GM21825 (cell line): ENCODE measurements at regions not wholly inside any gene's neighbourhood (a gene's known extent, or its start where the extent isn't known, plus 50 kb on each side); places are given as distances from the start of the nearest gene placed in this dataset.

ENCODE experiments used
- ATAC-seq: cut with Tn5 transposase; IDR thresholded peaks from one replicate; pipeline ENCODE4 v1.9.1; 2021; ENCODE audit warnings: mild to moderate bottlenecking, moderate library complexity; ENCODE audit not compliant: unreplicated experiment

DNA sequence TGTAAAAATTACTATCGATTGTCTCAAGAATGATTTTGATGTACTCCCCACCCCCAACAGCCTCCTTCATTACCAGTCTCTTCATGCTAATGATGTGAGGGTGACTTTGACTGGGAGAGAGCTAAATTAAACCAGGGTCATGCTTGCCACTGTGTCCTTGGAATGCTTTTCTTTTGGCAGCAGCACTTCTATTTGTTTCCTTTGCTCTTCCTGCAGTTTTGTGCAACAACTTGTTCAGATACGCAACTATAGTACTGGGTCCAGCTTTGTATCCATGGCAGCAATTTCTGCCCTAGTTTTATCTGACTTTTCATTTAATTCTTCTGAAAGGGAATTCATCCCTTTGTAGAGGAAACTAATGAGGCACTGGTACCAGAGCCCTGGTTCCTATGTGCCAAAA lies 2792.1 kb downstream of the PCDH9 start:
- ATAC-seq, result no peak

DNA sequence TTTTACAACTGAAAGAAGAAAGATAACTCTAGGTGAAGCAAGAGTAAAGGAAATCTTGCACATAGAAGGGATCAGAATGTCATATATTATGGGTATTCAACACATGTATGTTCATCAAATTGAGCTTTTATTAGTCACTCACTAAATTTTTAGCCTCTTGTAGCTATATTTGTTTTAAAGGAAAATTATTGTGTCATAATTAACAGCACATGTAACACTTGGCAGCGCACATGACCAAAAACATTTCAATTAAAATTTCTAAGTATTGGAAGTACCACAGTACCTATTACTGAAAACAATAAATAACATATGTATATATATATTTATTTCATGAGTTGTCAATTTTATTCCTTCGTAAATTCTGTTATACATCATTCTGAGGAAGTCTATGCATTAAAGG lies 2800.4 kb downstream of the PCDH9 start:
- no peak for ATAC-seq

DNA sequence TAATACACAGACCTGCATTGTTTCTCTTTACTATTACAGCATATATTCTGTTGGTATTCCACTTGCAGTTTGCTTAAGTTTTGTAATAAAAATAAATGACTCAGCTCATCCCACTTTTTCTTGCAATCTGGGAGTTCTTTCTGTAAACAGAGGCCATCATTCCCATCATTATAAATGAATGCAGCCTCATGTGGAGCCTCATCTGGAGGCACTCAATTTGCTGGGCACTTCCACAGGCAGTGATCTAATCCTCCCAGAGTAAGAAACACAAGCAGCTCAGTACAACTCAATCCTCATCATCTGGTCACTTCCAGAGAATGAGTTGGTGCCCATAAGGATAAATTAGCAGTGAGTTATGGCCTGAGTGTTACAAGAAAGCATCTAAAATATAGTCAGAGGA lies 2801.9 kb downstream of the PCDH9 start:
- ATAC-seq, result no peak

DNA sequence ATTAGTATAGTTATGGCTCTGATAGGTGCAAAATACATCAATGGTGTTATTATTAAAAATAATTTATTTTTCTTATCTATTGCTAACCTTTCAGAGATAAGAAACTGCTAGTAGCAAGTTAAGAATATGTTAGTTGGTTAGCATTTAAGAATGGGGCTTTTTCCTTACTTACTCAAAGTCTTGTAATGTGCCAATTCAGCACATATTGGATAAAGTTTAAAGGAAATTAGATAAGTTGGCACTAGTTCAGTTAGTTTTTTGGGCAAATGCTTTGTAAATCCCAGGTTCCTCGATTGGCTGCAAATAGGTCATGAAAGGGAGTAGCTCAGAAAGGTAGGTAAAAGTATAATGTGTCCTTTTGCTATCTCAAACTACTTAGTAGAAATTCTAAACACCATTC lies 2806.7 kb downstream of the PCDH9 start:
- no peak for ATAC-seq

DNA sequence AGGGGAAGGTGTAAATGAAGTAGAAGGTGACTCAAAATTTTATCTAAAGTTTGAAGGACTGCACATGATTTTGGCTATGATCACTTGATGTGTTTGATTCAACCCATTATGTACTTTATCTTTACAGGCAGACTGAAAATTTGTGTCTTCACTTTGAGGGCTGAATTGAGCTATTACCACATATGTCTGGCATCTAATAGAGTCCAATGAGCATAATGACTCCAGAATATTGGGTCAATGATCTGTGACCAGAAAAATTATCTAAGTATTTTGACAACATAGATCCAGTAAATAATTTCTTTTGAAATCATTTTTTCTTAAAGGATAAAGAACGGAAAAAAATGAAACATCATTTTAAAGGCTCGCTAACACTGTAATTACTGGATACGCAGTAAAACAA lies 2810.0 kb downstream of the PCDH9 start:
- no peak for ATAC-seq

DNA sequence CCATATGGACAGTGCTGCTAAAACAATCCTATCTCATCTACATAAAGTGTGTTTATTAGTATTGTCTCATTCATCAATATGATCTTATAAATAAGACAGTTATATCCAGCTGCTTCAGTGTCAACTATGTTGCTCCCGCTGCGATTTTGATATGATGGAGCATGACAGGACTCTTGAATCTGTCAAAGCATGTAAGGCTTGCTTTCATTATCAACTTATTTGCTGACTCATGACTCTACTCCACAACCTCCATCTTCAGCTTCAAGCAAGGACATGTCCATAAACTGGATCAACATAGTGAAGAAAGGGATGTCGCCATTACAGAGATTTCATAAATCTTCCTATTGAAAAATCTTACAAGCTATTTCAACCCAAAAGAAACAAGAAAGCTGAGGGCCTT lies 2812.6 kb downstream of the PCDH9 start:
- ATAC-seq, result no peak

DNA sequence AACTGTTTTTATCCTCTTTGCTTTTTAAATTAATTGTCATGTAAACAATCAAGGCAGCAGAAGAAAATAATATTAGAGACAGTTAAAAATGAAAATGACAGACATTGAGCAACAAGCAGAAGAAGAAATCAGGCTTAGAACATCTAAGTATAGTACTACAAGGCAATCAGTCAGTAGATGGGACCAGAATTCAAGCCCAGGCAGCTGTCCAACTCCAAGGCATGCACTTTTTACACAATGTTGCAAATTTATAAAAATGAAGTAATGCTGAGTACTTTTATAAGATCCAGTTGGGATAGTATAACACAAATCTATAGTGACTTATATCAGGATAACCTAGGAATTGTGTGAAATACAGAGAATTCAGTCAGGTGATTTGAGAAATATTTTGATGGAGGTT lies 2815.8 kb downstream of the PCDH9 start:
- no peak for ATAC-seq

DNA sequence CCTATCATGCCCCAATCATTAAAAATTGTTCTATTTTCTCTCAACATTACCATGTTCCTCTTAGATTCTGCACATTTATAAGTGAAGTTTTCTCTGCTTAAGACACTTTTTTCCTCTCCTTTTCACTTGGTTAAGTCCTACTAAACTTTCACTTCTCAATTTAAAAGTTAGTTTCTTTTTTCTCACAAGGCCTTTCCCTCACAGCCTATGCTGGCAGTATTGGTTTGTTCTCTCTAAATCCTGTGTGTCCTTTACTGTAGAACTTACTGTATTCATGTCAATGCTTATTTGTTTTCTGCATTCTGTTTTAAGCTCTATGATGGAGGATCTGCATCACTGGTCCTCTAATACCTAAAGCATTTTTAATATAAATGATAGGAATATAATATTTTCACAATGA lies 2816.6 kb downstream of the PCDH9 start:
- no peak for ATAC-seq

DNA sequence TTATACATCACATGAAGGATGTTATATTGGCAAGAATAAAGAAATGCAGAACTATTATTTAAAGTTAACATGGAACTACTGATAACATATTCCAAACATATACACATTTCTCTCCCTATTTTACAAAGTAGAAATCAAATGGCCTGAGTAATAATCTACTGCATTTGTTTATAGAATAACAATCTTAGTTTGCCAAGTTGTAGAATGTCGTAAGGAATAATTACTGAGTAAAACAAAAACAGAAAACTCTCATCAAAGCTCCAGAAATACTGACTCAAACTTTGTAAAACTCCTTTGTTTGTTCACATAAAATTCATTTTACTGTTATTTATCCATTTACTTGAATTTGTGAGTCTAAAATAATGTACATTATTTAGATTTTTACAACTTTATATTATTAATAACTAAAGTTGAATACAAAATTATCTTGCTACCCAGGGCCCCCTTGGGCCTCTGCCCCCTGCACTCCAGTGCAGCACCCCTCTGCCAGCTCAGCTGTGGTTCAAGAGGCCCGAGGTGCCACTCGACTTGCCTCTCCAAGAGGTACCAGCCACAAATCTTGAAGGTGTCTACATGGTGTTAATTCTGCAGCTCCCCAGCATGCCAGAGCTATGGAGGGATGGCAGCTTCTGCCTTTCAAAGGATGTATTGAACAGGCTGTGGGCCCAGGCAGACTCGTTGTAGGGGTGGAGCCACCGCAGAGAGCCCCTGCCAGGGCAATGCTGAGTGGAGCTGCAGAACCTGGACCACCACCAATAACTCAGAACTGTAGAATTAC lies 2819.7 kb downstream of the PCDH9 start:
- no peak for ATAC-seq

DNA sequence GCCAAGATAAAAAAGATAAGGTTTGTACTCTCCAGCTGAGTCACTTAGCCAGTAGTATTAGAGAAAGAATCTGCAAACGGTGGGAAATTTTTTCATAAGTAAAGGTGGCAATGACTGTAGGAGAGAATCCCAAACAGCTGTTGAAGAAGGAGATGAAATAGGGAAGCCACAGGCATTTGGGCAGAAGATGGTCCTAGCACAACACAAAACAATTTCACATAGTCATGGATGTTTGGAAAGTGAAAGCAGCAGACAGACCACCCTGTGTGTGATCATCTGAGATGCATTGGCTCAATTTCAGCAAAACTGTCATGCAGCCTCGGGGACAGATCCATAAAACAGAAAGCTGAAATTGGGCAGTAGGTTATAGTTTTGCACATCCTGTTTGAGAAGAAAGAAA lies 2832.4 kb downstream of the PCDH9 start:
- no peak for ATAC-seq

DNA sequence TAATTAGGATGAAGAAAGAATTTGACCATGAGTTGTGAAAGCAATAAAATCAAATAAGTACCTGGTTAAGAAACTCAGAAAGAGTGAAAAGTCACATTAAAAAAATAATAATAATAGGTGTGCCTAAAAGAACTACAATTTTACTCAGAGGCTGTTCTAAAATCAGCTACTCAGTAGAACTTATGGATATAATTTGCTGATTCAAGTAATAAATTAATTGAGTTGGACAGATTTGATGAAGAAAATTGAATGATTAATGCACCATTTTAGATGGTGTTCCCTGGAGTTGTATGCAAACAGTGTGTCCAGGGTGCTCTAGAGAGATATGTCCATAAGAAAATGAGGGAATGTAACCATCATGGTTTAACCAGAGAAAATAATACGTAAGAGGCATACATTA lies 2852.5 kb downstream of the PCDH9 start:
- no peak for ATAC-seq

DNA sequence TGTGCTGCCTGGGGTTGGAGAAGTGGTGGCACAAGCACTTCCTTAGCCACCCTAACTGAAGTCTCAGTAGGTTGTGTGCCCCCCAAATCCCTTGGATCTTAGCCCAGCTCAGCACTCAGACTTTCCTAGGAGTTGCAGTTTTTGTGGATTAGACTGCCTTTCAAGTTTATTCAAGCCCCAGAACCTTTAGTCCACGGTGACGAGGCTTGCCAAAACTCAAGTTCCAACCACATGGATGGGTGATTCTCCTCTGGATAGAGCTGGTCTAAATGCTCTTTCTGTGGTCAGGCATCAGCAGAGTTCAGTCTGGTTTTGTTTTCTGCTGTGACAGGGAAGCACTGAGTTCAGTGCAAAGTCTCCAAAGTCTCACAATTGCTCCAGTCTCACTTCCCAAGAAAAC lies 2858.7 kb downstream of the PCDH9 start:
- no peak for ATAC-seq

DNA sequence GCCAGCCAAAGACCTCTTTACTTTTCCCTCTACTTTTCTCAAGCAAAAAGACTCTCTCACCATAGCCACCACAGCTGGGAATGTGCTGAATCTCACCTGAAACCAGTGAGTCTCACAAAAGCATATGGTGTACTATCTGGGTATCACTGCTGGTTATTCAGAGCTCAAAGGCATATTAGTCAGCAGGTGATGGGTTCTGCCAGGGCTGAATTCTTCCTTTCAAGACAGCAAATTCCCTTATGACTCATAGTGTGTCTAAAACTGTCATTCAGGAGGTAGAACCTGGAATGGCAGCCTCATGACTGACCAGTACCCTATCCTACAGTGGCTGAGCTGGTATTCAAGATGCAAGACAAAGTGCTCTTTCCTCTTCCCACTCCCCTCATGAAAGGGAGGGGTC lies 2859.1 kb downstream of the PCDH9 start:
- ATAC-seq, result no peak

DNA sequence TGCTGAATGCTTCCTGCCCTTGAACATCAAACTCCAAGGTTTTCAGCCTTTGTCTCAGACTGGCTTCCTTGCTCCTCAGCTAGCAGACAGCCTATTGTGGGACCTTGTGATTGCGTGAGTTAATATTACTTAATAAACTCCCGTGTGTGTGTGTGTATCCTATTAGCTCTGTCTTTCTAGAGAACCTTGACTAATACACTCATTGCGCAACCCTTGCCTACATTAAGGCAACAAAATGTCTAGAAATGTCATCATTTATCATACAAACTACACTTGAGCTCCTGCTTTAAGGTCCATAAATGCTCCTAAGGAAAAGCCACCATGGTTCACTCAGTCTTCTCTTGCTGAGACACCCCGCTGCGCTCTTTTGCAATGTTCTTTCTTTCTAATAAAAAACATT lies 2861.0 kb downstream of the PCDH9 start:
- ATAC-seq, result no peak

DNA sequence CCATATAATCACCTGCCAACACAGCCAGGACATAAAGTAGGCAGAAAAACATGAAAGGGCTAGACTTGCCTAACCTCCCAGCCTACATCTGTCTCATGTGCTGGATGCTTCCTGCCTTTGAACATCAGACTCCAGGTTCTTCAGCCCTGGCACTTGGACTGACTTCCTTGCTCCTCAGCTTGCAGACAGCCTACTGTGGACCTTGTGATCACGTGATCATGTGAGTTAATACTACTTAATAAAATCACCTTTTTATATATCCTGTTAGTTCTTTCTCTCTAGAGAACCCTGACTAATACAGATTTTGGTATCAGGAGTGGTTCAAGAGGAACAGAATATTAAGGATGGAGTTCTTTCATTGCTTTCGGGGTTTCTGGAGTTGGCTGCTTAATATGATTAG lies 2867.6 kb downstream of the PCDH9 start:
- ATAC-seq, result no peak

DNA sequence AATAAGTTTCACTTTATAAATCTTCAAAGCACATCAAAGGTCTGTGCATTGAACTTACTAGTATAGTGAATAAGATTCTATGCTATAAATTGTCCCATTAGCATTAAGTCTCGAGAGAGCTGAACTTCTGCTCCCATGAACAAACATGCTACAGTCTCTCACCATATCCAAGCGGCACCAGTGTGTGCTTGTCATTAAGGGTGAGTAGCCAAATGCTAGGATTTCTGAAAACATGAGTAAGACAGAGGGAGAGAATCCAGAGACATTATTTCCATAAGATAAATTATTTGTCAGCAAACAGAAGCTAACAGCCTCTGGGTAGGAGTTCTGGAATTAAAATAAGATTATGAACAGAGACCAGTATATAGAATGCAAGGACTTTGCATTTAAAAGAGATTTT lies 2882.5 kb downstream of the PCDH9 start:
- ATAC-seq, result no peak

DNA sequence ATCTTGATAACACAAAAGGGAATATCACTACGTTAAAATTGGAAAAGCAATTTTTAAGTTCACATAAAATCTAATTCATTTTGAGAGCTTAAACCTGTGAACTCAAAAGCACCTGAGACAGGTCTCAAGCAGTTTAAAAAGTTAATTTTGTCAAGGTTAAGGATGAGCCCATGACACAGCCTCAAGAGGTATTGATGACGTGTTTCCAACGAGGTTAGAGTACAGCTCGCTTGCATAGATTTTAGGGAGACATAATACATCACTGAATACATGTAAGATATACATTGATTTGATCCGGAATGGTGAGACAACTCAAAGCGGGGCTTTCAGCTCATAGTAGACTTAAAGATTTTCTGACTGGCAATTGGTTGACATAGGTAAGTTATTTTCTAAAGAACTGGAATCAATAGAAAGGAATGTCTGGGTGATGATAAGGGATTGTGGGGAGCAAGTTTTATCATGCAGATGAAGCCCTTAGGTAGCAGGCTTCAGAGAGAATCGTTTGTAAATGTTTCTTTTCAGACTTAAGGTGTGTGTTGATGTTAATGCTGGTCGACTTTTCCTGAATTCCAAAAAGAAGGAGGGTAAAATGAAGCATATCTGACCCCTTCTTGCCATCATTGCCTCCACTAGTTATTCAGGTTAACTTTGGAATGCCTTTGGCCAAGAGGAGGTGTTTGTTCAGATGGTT lies 2890.6 kb downstream of the PCDH9 start:
- no peak for ATAC-seq

DNA sequence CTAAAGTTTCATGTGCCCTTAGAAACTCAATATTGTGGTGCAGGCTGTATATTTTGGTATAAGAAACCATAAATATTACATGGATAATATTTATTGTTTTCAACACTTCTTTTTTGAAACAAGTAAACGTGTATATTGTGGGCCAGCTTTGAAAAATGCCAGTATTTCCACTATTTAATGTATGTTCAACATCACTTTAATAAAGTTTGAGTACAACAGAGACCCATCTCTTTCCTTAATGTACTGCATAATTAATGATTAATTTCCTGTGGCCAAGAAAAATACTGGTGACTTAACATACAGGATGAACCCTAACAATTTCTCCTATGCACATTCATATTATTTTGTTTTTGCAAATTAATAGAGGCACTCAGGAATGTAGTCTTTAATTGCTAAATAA lies 2891.5 kb downstream of the PCDH9 start:
- no peak for ATAC-seq

DNA sequence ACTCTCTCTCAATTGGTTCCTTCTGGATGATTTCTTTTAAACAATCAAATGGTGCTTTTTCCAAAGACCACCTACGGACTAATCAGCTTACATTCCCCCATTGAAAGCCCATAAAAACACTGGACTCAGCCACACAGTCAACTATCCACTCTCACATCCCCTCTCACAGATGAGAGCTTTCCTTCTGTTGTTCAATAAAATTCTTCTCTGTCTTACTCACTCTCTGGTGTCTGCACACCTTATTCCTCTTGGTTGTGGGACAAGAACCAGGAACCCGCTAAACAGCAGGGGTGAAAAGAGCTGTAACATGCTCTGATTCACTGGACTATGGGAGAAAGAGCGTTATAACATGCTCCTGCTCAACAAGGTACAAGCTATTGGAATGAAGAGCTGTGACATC lies 2896.2 kb downstream of the PCDH9 start:
- no peak for ATAC-seq

DNA sequence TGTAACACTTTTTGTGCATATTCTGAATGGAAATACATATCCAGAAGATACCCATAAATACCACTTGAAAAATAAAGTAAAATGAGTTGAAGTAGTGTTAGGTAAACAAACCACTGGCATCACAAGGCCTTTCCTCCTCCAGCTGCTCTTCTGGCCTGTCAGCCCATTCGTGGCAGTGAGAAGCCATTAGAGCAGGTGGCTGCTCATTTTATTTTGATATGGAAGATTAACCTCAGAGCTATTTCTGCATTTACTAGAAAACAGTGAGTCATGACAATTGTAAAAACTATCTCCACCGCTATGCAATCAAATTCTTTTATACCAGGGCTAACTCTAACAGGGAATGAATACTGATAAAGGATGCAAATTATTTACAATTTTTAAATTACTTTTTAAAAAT lies 2898.1 kb downstream of the PCDH9 start:
- ATAC-seq, result no peak

DNA sequence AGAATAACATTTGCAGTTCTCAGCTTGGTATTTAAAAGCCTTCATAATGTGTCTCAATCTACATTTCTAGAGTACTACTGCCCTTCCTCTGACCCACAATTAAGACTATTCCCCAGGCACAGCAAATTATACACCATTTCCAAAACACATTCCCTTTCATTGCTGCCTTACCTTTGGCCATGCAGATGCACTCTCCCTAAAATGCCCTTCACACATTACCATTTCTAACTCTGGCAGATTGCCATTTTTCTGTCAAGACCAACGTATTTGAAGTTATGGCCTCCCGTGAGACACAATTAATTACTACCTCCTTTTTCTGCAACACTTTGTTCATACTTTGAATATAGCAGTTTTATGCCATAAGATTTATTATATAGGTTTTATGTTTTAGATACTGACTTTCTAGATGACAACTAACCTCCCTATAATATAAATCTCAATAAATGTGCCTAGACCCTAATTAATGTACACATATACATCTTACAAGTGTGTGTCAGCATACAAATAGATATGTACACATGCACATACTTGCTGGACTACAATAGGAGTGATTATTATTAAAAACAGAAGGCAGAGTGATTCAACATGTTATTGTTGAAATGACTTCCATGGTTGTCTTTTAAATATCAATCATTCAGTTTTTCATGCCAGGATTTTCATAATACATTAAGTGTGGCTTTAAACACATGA lies 2902.5 kb downstream of the PCDH9 start:
- no peak for ATAC-seq

DNA sequence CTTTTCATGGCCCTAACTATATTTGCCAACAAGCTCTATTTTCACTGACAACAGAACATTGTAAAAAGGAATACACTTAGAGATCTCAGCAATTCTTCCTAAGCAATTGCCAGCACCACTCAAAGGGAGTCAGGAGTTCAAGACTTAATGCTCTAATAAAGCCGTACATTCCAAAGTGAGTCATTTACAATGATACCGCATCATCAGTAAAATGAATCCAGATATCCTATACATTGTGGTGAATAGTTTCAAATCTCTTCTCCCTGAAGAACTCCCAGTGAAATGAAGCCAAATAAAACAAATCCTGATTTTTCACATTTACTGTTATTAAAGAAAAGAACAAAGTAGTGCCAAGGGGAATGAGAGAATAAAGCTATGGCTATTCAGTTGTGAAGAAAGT lies 2898.7 kb upstream of the PCDH20 start:
- no peak for ATAC-seq
